ENCODE measurements at regions not wholly inside any gene's neighbourhood (a gene's known extent, or its start where the extent isn't known, plus 50 kb on each side); places are given as distances from the start of the nearest gene placed in this dataset.

- no TSS peak for BruUV-seq (replicated peaks)
- H3K4me3 Mint-ChIP-seq (ENCODE audit: low read depth, unreplicated experiment): no peak overlapping the region
Measured at GRCh38 chr9:115524453-115525059, 406.6 kb upstream of the TNC start.

GRCh38 chr9:115525111-115526058 lies 407.4 kb upstream of the TNC start:
- Mint-ChIP-seq H3K9me3 (ENCODE audit: low read depth, unreplicated experiment) (peaks cover 2% of the 10 kb centered on the region), H3K27ac (ENCODE audit: unreplicated experiment) (no peak overlapping the region), H3K4me1 (ENCODE audit: low read depth, unreplicated experiment) (no peaks in the 10 kb centered on the region), H3K27me3 (ENCODE audit: unreplicated experiment) (peaks cover 12% of the 10 kb centered on the region), H3K36me3 (ENCODE audit: insufficient read depth, unreplicated experiment) (no peaks in the 10 kb centered on the region), H3K4me3 (ENCODE audit: low read depth, unreplicated experiment) (no peak overlapping the region)
- intact Hi-C loops (cut with micrococcal nuclease; ENCODE audit: unreplicated experiment): no loop called here
- no peak for TF ChIP-seq CTCF (IDR thresholded peaks at IDR 0.05; ENCODE audit: unreplicated experiment)
- BruUV-seq (replicated peaks): no TSS peak
- CTCF ChIA-PET: no interaction called here
- no peak for DNase-seq

More at GRCh38 chr9:115524453-115525059, 406.6 kb upstream of the TNC start:
- H3K36me3 Mint-ChIP-seq (ENCODE audit: insufficient read depth, unreplicated experiment): no peaks in the 10 kb centered on the region
- no peak overlapping the region for H3K27ac Mint-ChIP-seq (ENCODE audit: unreplicated experiment)
- CTCF ChIA-PET: no interaction called here
- peak; percentile 36 for DNase-seq
- peaks cover 2% of the 10 kb centered on the region for H3K9me3 Mint-ChIP-seq (ENCODE audit: low read depth, unreplicated experiment)
- H3K27me3 Mint-ChIP-seq (ENCODE audit: unreplicated experiment): peaks cover 12% of the 10 kb centered on the region
- peak; percentile 25 for TF ChIP-seq CTCF (IDR thresholded peaks at IDR 0.05; ENCODE audit: unreplicated experiment)
- no peaks in the 10 kb centered on the region for H3K4me1 Mint-ChIP-seq (ENCODE audit: low read depth, unreplicated experiment)
- intact Hi-C loops (cut with micrococcal nuclease; ENCODE audit: unreplicated experiment): loop anchor here (1.0 to 5.0 kb wide), 2 partner anchors 298 to 497 kb away; no protein-coding TSS in a partner anchor

- CTCF ChIA-PET: no interaction called here
- Mint-ChIP-seq H3K4me3 (ENCODE audit: low read depth, unreplicated experiment) (no peak overlapping the region), H3K9me3 (ENCODE audit: low read depth, unreplicated experiment) (no peaks in the 10 kb centered on the region), H3K4me1 (ENCODE audit: low read depth, unreplicated experiment) (no peaks in the 10 kb centered on the region), H3K36me3 (ENCODE audit: insufficient read depth, unreplicated experiment) (no peaks in the 10 kb centered on the region), H3K27ac (ENCODE audit: unreplicated experiment) (no peak overlapping the region), H3K27me3 (ENCODE audit: unreplicated experiment) (peaks cover 15% of the 10 kb centered on the region)
- intact Hi-C loops (cut with micrococcal nuclease; ENCODE audit: unreplicated experiment): no loop called here
- BruUV-seq (replicated peaks): no TSS peak
- DNase-seq: no peak
- no peak for TF ChIP-seq CTCF (IDR thresholded peaks at IDR 0.05; ENCODE audit: unreplicated experiment)
Measured at GRCh38 chr9:115531410-115532125, 413.6 kb upstream of the TNC start.

DNA sequence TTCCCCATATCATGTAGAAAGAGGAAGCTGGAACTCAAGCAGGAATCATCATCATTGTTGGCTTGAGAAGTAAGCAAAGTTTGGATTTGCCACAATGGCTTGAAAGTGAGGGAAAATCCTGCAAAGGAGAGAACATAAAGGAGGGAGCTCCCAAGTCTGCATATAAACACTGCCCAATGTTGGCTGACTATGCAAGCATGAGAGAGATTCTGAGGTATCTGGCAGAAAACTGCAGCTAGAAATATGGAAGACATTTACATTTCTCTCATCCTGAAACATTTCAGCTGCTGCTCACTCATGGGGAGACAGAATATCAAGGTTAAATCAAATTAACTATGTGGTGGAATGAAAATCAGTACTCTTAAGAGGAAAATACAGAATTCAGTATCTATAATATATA lies 415.6 kb upstream of the TNC start:
- Mint-ChIP-seq H3K4me1 (ENCODE audit: low read depth, unreplicated experiment) (no peaks in the 10 kb centered on the region), H3K9me3 (ENCODE audit: low read depth, unreplicated experiment) (no peaks in the 10 kb centered on the region), H3K4me3 (ENCODE audit: low read depth, unreplicated experiment) (no peak overlapping the region), H3K27me3 (ENCODE audit: unreplicated experiment) (peaks cover 15% of the 10 kb centered on the region), H3K36me3 (ENCODE audit: insufficient read depth, unreplicated experiment) (no peaks in the 10 kb centered on the region), H3K27ac (ENCODE audit: unreplicated experiment) (no peak overlapping the region)
- TF ChIP-seq CTCF (IDR thresholded peaks at IDR 0.05; ENCODE audit: unreplicated experiment): no peak
- CTCF ChIA-PET: no interaction called here
- BruUV-seq (replicated peaks): no TSS peak
- intact Hi-C loops (cut with micrococcal nuclease; ENCODE audit: unreplicated experiment): no loop called here
- DNase-seq: no peak

Data from Calu3 (cell line).